ENCODE measurements at regions not wholly inside any gene's neighbourhood (a gene's known extent, or its start where the extent isn't known, plus 50 kb on each side); places are given as distances from the start of the nearest gene placed in this dataset.

- DNase-seq (ENCODE audit: low read depth) = no peak
- H3K4me3 ChIP-seq (ENCODE audit: control insufficient read depth, low read depth, low read length) = no peak overlapping the region
- no peak for TF ChIP-seq CTCF (conservative IDR thresholded peaks at IDR 0.05; ENCODE audit: control insufficient read depth, insufficient read depth, low read depth, low read length)
Observed at GRCh38 chrX:45959567-45959966, 585.7 kb downstream of the ZNF674 start.

- H3K4me3 ChIP-seq (ENCODE audit: control insufficient read depth, low read depth, low read length) = no peak overlapping the region
- no peak for TF ChIP-seq CTCF (conservative IDR thresholded peaks at IDR 0.05; ENCODE audit: control insufficient read depth, insufficient read depth, low read depth, low read length)
- DNase-seq (ENCODE audit: low read depth) = no peak
Observed at GRCh38 chrX:45956191-45956870, 588.9 kb downstream of the ZNF674 start.

GRCh38 chrX:45955661-45956060, 589.6 kb downstream of the ZNF674 start:
- no peak overlapping the region for H3K4me3 ChIP-seq (ENCODE audit: control insufficient read depth, low read depth, low read length)
- TF ChIP-seq CTCF (conservative IDR thresholded peaks at IDR 0.05; ENCODE audit: control insufficient read depth, insufficient read depth, low read depth, low read length) = no peak
- DNase-seq (ENCODE audit: low read depth) = no peak

GRCh38 chrX:45954026-45954425, 591.2 kb downstream of the ZNF674 start:
- no peak for DNase-seq (ENCODE audit: low read depth)
- no peak for TF ChIP-seq CTCF (conservative IDR thresholded peaks at IDR 0.05; ENCODE audit: control insufficient read depth, insufficient read depth, low read depth, low read length)
- H3K4me3 ChIP-seq (ENCODE audit: control insufficient read depth, low read depth, low read length) = no peak overlapping the region

- no peak overlapping the region for H3K4me3 ChIP-seq (ENCODE audit: control insufficient read depth, low read depth, low read length)
- DNase-seq (ENCODE audit: low read depth) = no peak
- TF ChIP-seq CTCF (conservative IDR thresholded peaks at IDR 0.05; ENCODE audit: control insufficient read depth, insufficient read depth, low read depth, low read length) = no peak
Observed at GRCh38 chrX:45952030-45952429, 593.2 kb downstream of the ZNF674 start.

- peak; percentile 4 for DNase-seq (ENCODE audit: low read depth)
- TF ChIP-seq CTCF (conservative IDR thresholded peaks at IDR 0.05; ENCODE audit: control insufficient read depth, insufficient read depth, low read depth, low read length) = no peak
- no peak overlapping the region for H3K4me3 ChIP-seq (ENCODE audit: control insufficient read depth, low read depth, low read length)
Observed at GRCh38 chrX:45935408-45935807, 609.8 kb downstream of the ZNF674 start.

GRCh38 chrX:45912316-45912715, 632.9 kb downstream of the ZNF674 start:
- H3K4me3 ChIP-seq (ENCODE audit: control insufficient read depth, low read depth, low read length) = no peak overlapping the region
- TF ChIP-seq CTCF (conservative IDR thresholded peaks at IDR 0.05; ENCODE audit: control insufficient read depth, insufficient read depth, low read depth, low read length) = no peak
- no peak for DNase-seq (ENCODE audit: low read depth)
